Glutamatergic neuron (in vitro differentiated cells): ENCODE measurements at regions not wholly inside any gene's neighbourhood (a gene's known extent, or its start where the extent isn't known, plus 50 kb on each side); places are given as distances from the start of the nearest gene placed in this dataset.
A peak's percentile ranks its signal among the peaks of the same experiment; 100 is the strongest.

Experiments used
- DNase-seq: peaks from one replicate; pipeline ENCODE4 v3.0.0; 2022
- H3K27ac Mint-ChIP-seq: one replicate; pipeline ENCODE4 v1.8.0; 2020; ENCODE audit warnings: mild to moderate bottlenecking, mixed read lengths, inconsistent platforms; ENCODE audit not compliant: unreplicated experiment
- H3K27me3 Mint-ChIP-seq: one replicate; pipeline ENCODE4 v1.8.0; 2020; ENCODE audit warnings: mild to moderate bottlenecking, moderate library complexity, mixed read lengths, inconsistent platforms; ENCODE audit not compliant: unreplicated experiment
- H3K36me3 Mint-ChIP-seq: one replicate; pipeline ENCODE4 v1.8.0; 2020; ENCODE audit warnings: mild to moderate bottlenecking, mixed read lengths, inconsistent platforms; ENCODE audit not compliant: unreplicated experiment
- H3K4me1 Mint-ChIP-seq: one replicate; pipeline ENCODE4 v1.8.0; 2020; ENCODE audit warnings: mild to moderate bottlenecking, low read depth, mixed read lengths, inconsistent platforms; ENCODE audit not compliant: unreplicated experiment
- H3K4me3 Mint-ChIP-seq: one replicate; pipeline ENCODE4 v1.8.0; 2020; ENCODE audit warnings: mild to moderate bottlenecking, mixed read lengths, inconsistent platforms; ENCODE audit not compliant: unreplicated experiment
- H3K9me3 Mint-ChIP-seq: one replicate; pipeline ENCODE4 v1.8.0; 2020; ENCODE audit warnings: mild to moderate bottlenecking, moderate library complexity, mixed read lengths, inconsistent platforms; ENCODE audit not compliant: unreplicated experiment
- CTCF ChIP-seq: fragments of 200-600 bp; sonication (generic); IDR thresholded peaks from one replicate; pipeline ENCODE4 v1.5.0; 2021; ENCODE audit not compliant: partially characterized antibody, unreplicated experiment

GRCh38 chr22:46026899-46027210 is 49.9 kb upstream of the WNT7B start:
- H3K27me3 Mint-ChIP-seq = peaks cover 15% of the 10 kb centered on the region
- no peak overlapping the region for H3K27ac Mint-ChIP-seq
- H3K9me3 Mint-ChIP-seq = peaks cover 8% of the 10 kb centered on the region
- DNase-seq = no peak
- peak overlapping the region; percentile 81 for H3K4me3 Mint-ChIP-seq
- no peak for TF ChIP-seq CTCF
- H3K4me1 Mint-ChIP-seq = peaks cover 3% of the 10 kb centered on the region
- H3K36me3 Mint-ChIP-seq = no peaks in the 10 kb centered on the region

GRCh38 chr22:46027211-46028105 is 50.5 kb upstream of the WNT7B start:
- DNase-seq = no peak
- TF ChIP-seq CTCF = no peak
- Mint-ChIP-seq H3K27ac (no peak overlapping the region), H3K27me3 (peaks cover 13% of the 10 kb centered on the region), H3K9me3 (peaks cover 8% of the 10 kb centered on the region), H3K4me3 (peak overlapping the region; percentile 52), H3K4me1 (peaks cover 4% of the 10 kb centered on the region), H3K36me3 (no peaks in the 10 kb centered on the region)

- Mint-ChIP-seq H3K36me3 (no peaks in the 10 kb centered on the region), H3K9me3 (peaks cover 8% of the 10 kb centered on the region), H3K4me1 (peaks cover 7% of the 10 kb centered on the region), H3K4me3 (peak overlapping the region; percentile 52), H3K27me3 (peaks cover 13% of the 10 kb centered on the region), H3K27ac (no peak overlapping the region)
- no peak for TF ChIP-seq CTCF
- DNase-seq = no peak
Measured at GRCh38 chr22:46028106-46028991, 51.4 kb upstream of the WNT7B start.

- Mint-ChIP-seq H3K4me3 (no peak overlapping the region), H3K4me1 (peaks cover 7% of the 10 kb centered on the region), H3K27ac (no peak overlapping the region), H3K9me3 (peaks cover 11% of the 10 kb centered on the region), H3K36me3 (no peaks in the 10 kb centered on the region), H3K27me3 (peaks cover 17% of the 10 kb centered on the region)
- DNase-seq = no peak
- no peak for TF ChIP-seq CTCF
Measured at GRCh38 chr22:46029036-46029435, 52.1 kb upstream of the WNT7B start.
